CD4-positive, alpha-beta memory T cell (primary cell): ENCODE measurements at regions not wholly inside any gene's neighbourhood (a gene's known extent, or its start where the extent isn't known, plus 50 kb on each side); places are given as distances from the start of the nearest gene placed in this dataset.

ENCODE experiments used
- CTCF ChIA-PET: fragments of 350-600 bp; sonication (Branson Sonifier 250); formaldehyde crosslinking; loops from one replicate; lab custom pipeline; 2021; ENCODE audit warnings: inconsistent platforms; ENCODE audit not compliant: partially characterized antibody; lab: Charles Lee
- POLR2A ChIA-PET: fragments of 350-600 bp; sonication (Branson Sonifier 250); formaldehyde crosslinking; loops from one replicate; lab custom pipeline; 2021; ENCODE audit not compliant: partially characterized antibody; lab: Charles Lee
- DNase-seq, 5 donors: peaks; one replicate each; pipeline versions ENCODE4 v3.0.0 to v3.0.0-alpha.2; 2020 to 2022; ENCODE audit warnings: mixed read lengths in 1 of 5
- H3K27ac ChIP-seq: one replicate; pipeline ENCODE4 v1.7.0; 2013; ENCODE audit warnings: low read depth, low read length
- H3K27me3 ChIP-seq: 2 replicates; pipeline ENCODE4 v1.7.0; 2013; ENCODE audit warnings: mild to moderate bottlenecking, low read length, moderate library complexity; ENCODE audit not compliant: insufficient read depth
- H3K36me3 ChIP-seq: 2 replicates; pipeline ENCODE4 v1.7.0; 2013; ENCODE audit warnings: mild to moderate bottlenecking, low read length, moderate library complexity; ENCODE audit not compliant: insufficient read depth
- H3K4me1 ChIP-seq: 2 replicates; pipeline ENCODE4 v1.7.0; 2013; ENCODE audit warnings: mild to moderate bottlenecking, low read length, moderate library complexity; ENCODE audit not compliant: insufficient read depth
- H3K4me3 ChIP-seq, 2 donors: one replicate each; pipeline ENCODE4 v1.7.0; 2013; ENCODE audit warnings: low read length in 2 of 2, mild to moderate bottlenecking in 1 of 2
- H3K9me3 ChIP-seq, 2 donors: one replicate each; pipeline ENCODE4 v1.7.0; 2013; ENCODE audit warnings: low read length in 2 of 2, control low read depth in 1 of 2; ENCODE audit not compliant: control insufficient read depth in 1 of 2
- H3K27ac Mint-ChIP-seq, 7 donors: one replicate each; pipeline ENCODE4 v1.8.0; 2020 to 2021; ENCODE audit warnings: mixed read lengths in 7 of 7, mild to moderate bottlenecking in 6 of 7, inconsistent platforms in 3 of 7, moderate library complexity in 3 of 7
- H3K27me3 Mint-ChIP-seq, 2 donors: one replicate each; pipeline ENCODE4 v1.8.0; 2020 to 2021; ENCODE audit warnings: mixed read lengths in 2 of 2
- H3K36me3 Mint-ChIP-seq, 2 donors: one replicate each; pipeline ENCODE4 v1.8.0; 2020 to 2021; ENCODE audit warnings: mixed read lengths in 2 of 2, inconsistent platforms in 1 of 2, mild to moderate bottlenecking in 1 of 2
- H3K4me1 Mint-ChIP-seq, 4 donors: one replicate each; pipeline ENCODE4 v1.8.0; 2020 to 2021; ENCODE audit warnings: mixed read lengths in 4 of 4, mild to moderate bottlenecking in 1 of 4
- H3K4me3 Mint-ChIP-seq, 8 donors: one replicate each; pipeline ENCODE4 v1.8.0; 2020 to 2021; ENCODE audit warnings: mixed read lengths in 8 of 8, mild to moderate bottlenecking in 7 of 8, moderate library complexity in 6 of 8, inconsistent platforms in 3 of 8
- H3K9me3 Mint-ChIP-seq, 8 donors: one replicate each; pipeline ENCODE4 v1.8.0; 2020 to 2021; ENCODE audit warnings: mixed read lengths in 8 of 8, mild to moderate bottlenecking in 5 of 8, inconsistent platforms in 3 of 8, moderate library complexity in 1 of 8
- intact Hi-C: fragments of 100-400 bp; cut with micrococcal nuclease; formaldehyde crosslinking; loops from one replicate; pipeline ENCODE4 v1.15.1; 2023

DNA sequence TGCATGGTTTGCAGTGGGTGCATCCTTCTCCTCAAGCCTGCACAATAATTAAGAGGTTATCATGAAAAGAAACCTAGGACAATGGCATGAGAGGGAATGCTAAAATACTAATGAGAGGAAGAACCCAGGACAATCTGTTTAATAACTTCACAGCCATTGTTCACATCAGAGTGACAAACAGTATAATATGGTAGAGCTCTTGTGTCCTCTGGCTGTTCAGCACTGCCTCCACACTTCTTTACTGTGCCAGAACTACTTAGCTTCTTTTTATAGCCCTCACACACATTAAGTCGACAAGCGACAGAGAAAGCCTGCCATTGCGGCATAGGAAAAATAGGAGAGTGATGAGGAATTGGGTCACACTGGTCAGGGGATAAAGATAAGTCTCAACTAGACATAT lies 65.0 kb upstream of the MEIS2 start:
- H3K27me3 ChIP-seq = no peaks in the 10 kb centered on the region
- Mint-ChIP-seq H3K4me1 (no peaks in the 10 kb centered on the region), H3K36me3 (no peaks in the 10 kb centered on the region), H3K27ac (no peak overlapping the region), H3K27me3 (no peaks in the 10 kb centered on the region), H3K4me3 (no peak overlapping the region), H3K9me3 (peaks cover 0 to 4% (median 0%) of the 10 kb centered on the region in 8 donors)
- H3K36me3 ChIP-seq = no peaks in the 10 kb centered on the region
- ChIA-PET POLR2A (no interaction called here), CTCF (no interaction called here)
- H3K9me3 ChIP-seq = no peaks in the 10 kb centered on the region
- no peak overlapping the region for H3K27ac ChIP-seq
- H3K4me1 ChIP-seq = no peaks in the 10 kb centered on the region
- intact Hi-C loops = no loop called here
- H3K4me3 ChIP-seq = no peak overlapping the region
- DNase-seq = no peak

GRCh38 chr15:37166402-37166801 lies 66.1 kb upstream of the MEIS2 start:
- ChIA-PET POLR2A (no interaction called here), CTCF (no interaction called here)
- H3K27me3 ChIP-seq = no peaks in the 10 kb centered on the region
- no peaks in the 10 kb centered on the region for H3K4me1 ChIP-seq
- Mint-ChIP-seq H3K4me1 (no peaks in the 10 kb centered on the region), H3K4me3 (no peak overlapping the region), H3K9me3 (peaks cover 0 to 4% (median 0%) of the 10 kb centered on the region in 8 donors), H3K27ac (no peak overlapping the region), H3K36me3 (no peaks in the 10 kb centered on the region), H3K27me3 (no peaks in the 10 kb centered on the region)
- H3K4me3 ChIP-seq = no peak overlapping the region
- intact Hi-C loops = no loop called here
- no peak overlapping the region for H3K27ac ChIP-seq
- no peak for DNase-seq
- no peaks in the 10 kb centered on the region for H3K36me3 ChIP-seq
- H3K9me3 ChIP-seq = no peaks in the 10 kb centered on the region

- Mint-ChIP-seq H3K27ac (no peak overlapping the region), H3K27me3 (no peaks in the 10 kb centered on the region), H3K4me1 (no peaks in the 10 kb centered on the region), H3K36me3 (no peaks in the 10 kb centered on the region), H3K4me3 (no peak overlapping the region), H3K9me3 (peaks cover 1 to 26% (median 17%) of the 10 kb centered on the region in 8 donors)
- DNase-seq = no peak
- Histone ChIP-seq H3K27me3 (no peaks in the 10 kb centered on the region), H3K9me3 (peaks cover 0 to 9% of the 10 kb centered on the region in 2 donors), H3K4me3 (no peak overlapping the region), H3K36me3 (no peaks in the 10 kb centered on the region), H3K4me1 (no peaks in the 10 kb centered on the region), H3K27ac (no peak overlapping the region)
- POLR2A ChIA-PET = no interaction called here
- intact Hi-C loops = no loop called here
- CTCF ChIA-PET = no interaction called here
These were observed 81.0 kb upstream of the MEIS2 start for GRCh38 chr15:37181339-37181738.

GRCh38 chr15:37199545-37199944 lies 99.2 kb upstream of the MEIS2 start:
- CTCF ChIA-PET = no interaction called here
- H3K4me3 Mint-ChIP-seq = no peak overlapping the region
- H3K27me3 ChIP-seq = no peaks in the 10 kb centered on the region
- H3K9me3 ChIP-seq = no peaks in the 10 kb centered on the region
- no peak for DNase-seq
- H3K27me3 Mint-ChIP-seq = no peaks in the 10 kb centered on the region
- no peaks in the 10 kb centered on the region for H3K4me1 Mint-ChIP-seq
- no peaks in the 10 kb centered on the region for H3K36me3 ChIP-seq
- no peak overlapping the region for H3K4me3 ChIP-seq
- H3K9me3 Mint-ChIP-seq = peaks cover 0 to 5% (median 1%) of the 10 kb centered on the region in 8 donors
- intact Hi-C loops = no loop called here
- H3K27ac ChIP-seq = no peak overlapping the region
- H3K4me1 ChIP-seq = no peaks in the 10 kb centered on the region
- H3K27ac Mint-ChIP-seq = no peak overlapping the region
- POLR2A ChIA-PET = no interaction called here
- H3K36me3 Mint-ChIP-seq = no peaks in the 10 kb centered on the region

DNA sequence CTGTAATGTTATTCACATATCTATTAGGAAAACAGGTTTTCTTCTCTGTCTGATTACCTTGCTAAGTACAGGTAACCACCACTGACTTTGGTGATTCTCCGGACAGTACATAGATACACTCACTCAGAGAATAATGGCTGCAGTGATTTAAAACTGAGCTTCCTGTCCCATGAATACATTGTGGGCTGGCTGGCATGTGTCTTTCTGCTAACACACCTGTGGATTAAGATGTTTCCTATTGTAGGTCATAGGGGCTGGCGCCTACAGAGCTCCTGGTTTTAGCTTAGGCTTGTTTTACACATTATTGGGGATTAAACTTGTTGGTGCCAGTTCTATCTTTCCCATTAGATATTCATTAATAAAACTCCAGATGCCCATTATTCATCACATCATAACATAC lies 102.7 kb upstream of the MEIS2 start:
- H3K4me3 ChIP-seq = no peak overlapping the region
- DNase-seq = no peak
- Mint-ChIP-seq H3K4me3 (no peak overlapping the region), H3K36me3 (no peaks in the 10 kb centered on the region), H3K27me3 (peaks cover 0 to 1% of the 10 kb centered on the region in 2 donors), H3K27ac (no peak overlapping the region), H3K9me3 (peaks cover 0 to 3% (median 0%) of the 10 kb centered on the region in 8 donors), H3K4me1 (no peaks in the 10 kb centered on the region)
- intact Hi-C loops = no loop called here
- no peaks in the 10 kb centered on the region for H3K9me3 ChIP-seq
- H3K27me3 ChIP-seq = no peaks in the 10 kb centered on the region
- CTCF ChIA-PET = no interaction called here
- no peak overlapping the region for H3K27ac ChIP-seq
- H3K4me1 ChIP-seq = no peaks in the 10 kb centered on the region
- POLR2A ChIA-PET = no interaction called here
- no peaks in the 10 kb centered on the region for H3K36me3 ChIP-seq

GRCh38 chr15:37204692-37205091 lies 104.3 kb upstream of the MEIS2 start:
- Mint-ChIP-seq H3K4me1 (no peaks in the 10 kb centered on the region), H3K36me3 (no peaks in the 10 kb centered on the region), H3K27ac (no peak overlapping the region), H3K27me3 (peaks cover 0 to 1% of the 10 kb centered on the region in 2 donors), H3K9me3 (peaks cover 0 to 3% (median 0%) of the 10 kb centered on the region in 8 donors), H3K4me3 (no peak overlapping the region)
- Histone ChIP-seq H3K27ac (no peak overlapping the region), H3K4me1 (no peaks in the 10 kb centered on the region), H3K36me3 (no peaks in the 10 kb centered on the region), H3K4me3 (no peak overlapping the region), H3K9me3 (no peaks in the 10 kb centered on the region), H3K27me3 (no peaks in the 10 kb centered on the region)
- ChIA-PET POLR2A (no interaction called here), CTCF (no interaction called here)
- intact Hi-C loops = no loop called here
- DNase-seq = no peak

- no peaks in the 10 kb centered on the region for H3K27me3 ChIP-seq
- H3K36me3 Mint-ChIP-seq = no peaks in the 10 kb centered on the region
- H3K9me3 Mint-ChIP-seq = peaks cover 0 to 3% (median 0%) of the 10 kb centered on the region in 8 donors
- no peak overlapping the region for H3K4me3 Mint-ChIP-seq
- H3K4me1 ChIP-seq = no peaks in the 10 kb centered on the region
- H3K27ac Mint-ChIP-seq = no peak overlapping the region
- no peak overlapping the region for H3K27ac ChIP-seq
- no peak overlapping the region for H3K4me3 ChIP-seq
- H3K9me3 ChIP-seq = no peaks in the 10 kb centered on the region
- ChIA-PET CTCF (no interaction called here), POLR2A (no interaction called here)
- no peaks in the 10 kb centered on the region for H3K4me1 Mint-ChIP-seq
- H3K36me3 ChIP-seq = no peaks in the 10 kb centered on the region
- H3K27me3 Mint-ChIP-seq = peaks cover 0 to 1% of the 10 kb centered on the region in 2 donors
- intact Hi-C loops = no loop called here
- no peak for DNase-seq
These were observed 106.3 kb upstream of the MEIS2 start for GRCh38 chr15:37206690-37207089.
